SK-N-SH (cell line): ENCODE measurements at regions not wholly inside any gene's neighbourhood (a gene's known extent, or its start where the extent isn't known, plus 50 kb on each side); places are given as distances from the start of the nearest gene placed in this dataset.

Experiments used
- CTCF ChIA-PET: fragments of 300-600, 350-600 bp; formaldehyde crosslinking; extraction: SDS; loops from one replicate; lab custom pipeline; 2021; lab: Yijun Ruan, JAX
- POLR2A ChIA-PET: fragments of 350-600 bp; sonication (Branson Sonifier 250); formaldehyde crosslinking; extraction: SDS; loops from one replicate; lab custom pipeline; 2020; ENCODE audit warnings: antibody characterized with exemption, inconsistent platforms; lab: Yijun Ruan, JAX
- DNase-seq: peaks from one replicate; pipeline ENCODE4 v3.0.0; 2012
- H2AFZ ChIP-seq: fragments of 200-600 bp; sonication (generic); 2 replicates; pipeline ENCODE4 v1.8.1; 2016; ENCODE audit warnings: antibody characterized with exemption, mild to moderate bottlenecking, low read depth
- H3F3A ChIP-seq: fragments of 200-600 bp; sonication (generic); replicated peaks from 2 replicates; pipeline ENCODE3; 2016; ENCODE audit warnings: antibody characterized with exemption, mild to moderate bottlenecking; ENCODE audit not compliant: insufficient read depth
- H3K27ac ChIP-seq, 2 experiments: fragments of 200-500 bp in 1 of 2; fragments of 200-600 bp in 1 of 2; sonication (Bioruptor generic) in 1 of 2; sonication (generic), shearing (Covaris generic) in 1 of 2; 2 replicates each; pipeline versions ENCODE4 v1.5.1 to v1.6.1; 2014 to 2016; ENCODE audit warnings: low read depth in 2 of 2, inconsistent platforms in 1 of 2, low read length in 1 of 2, mild to moderate bottlenecking in 1 of 2, mixed read lengths in 1 of 2
- H3K27me3 ChIP-seq: fragments of 200-600 bp; sonication (generic), shearing (Covaris generic); 2 replicates; pipeline ENCODE4 v1.6.1; 2016; ENCODE audit warnings: mixed run types; ENCODE audit not compliant: insufficient read depth
- H3K36me3 ChIP-seq, 2 experiments: fragments of 200-500 bp in 1 of 2; fragments of 200-600 bp in 1 of 2; sonication (Bioruptor generic) in 1 of 2; sonication (generic) in 1 of 2; replicated peaks in 1 of 2; 2 replicates each; pipeline versions ENCODE3 to v1.5.1; 2014 to 2016; ENCODE audit warnings: low read length in 1 of 2, mild to moderate bottlenecking in 1 of 2; ENCODE audit not compliant: insufficient read depth in 2 of 2, control insufficient read depth in 1 of 2
- H3K4me1 ChIP-seq, 2 experiments: fragments of 200-500 bp in 1 of 2; fragments of 200-600 bp in 1 of 2; sonication (Bioruptor generic) in 1 of 2; sonication (generic), shearing (Covaris generic) in 1 of 2; 2 replicates each; pipeline versions ENCODE4 v1.5.1 to v1.6.1; 2014 to 2016; ENCODE audit warnings: low read depth in 1 of 2, low read length in 1 of 2, mixed run types in 1 of 2; ENCODE audit not compliant: insufficient read depth in 2 of 2, control insufficient read depth in 1 of 2
- H3K4me2 ChIP-seq: fragments of 200-600 bp; sonication (generic), shearing (Covaris generic); 2 replicates; pipeline ENCODE4 v1.6.1; 2017; ENCODE audit warnings: mixed run types
- H3K4me3 ChIP-seq, 2 experiments: fragments of 200-500 bp in 1 of 2; fragments of 200-600 bp in 1 of 2; sonication (Bioruptor generic) in 1 of 2; sonication (generic), shearing (Covaris generic) in 1 of 2; 2 replicates each; pipeline versions ENCODE4 v1.5.1 to v1.8.1; 2014 to 2016; ENCODE audit warnings: low read depth in 2 of 2, inconsistent platforms in 1 of 2, low read length in 1 of 2, mild to moderate bottlenecking in 1 of 2, mixed read lengths in 1 of 2, moderate library complexity in 1 of 2
- H3K79me2 ChIP-seq: fragments of 200-600 bp; sonication (generic); 2 replicates; pipeline ENCODE4 v1.8.1; 2017; ENCODE audit warnings: mild to moderate bottlenecking; ENCODE audit not compliant: insufficient read depth
- H3K9ac ChIP-seq: fragments of 200-600 bp; sonication (generic); 2 replicates; pipeline ENCODE4 v1.6.1; 2017; ENCODE audit warnings: mixed run types
- H3K9me2 ChIP-seq: fragments of 200-600 bp; sonication (generic); 2 replicates; pipeline ENCODE4 v1.6.1; 2017; ENCODE audit warnings: mixed run types
- H3K9me3 ChIP-seq: fragments of 200-600 bp; sonication (generic); 2 replicates; pipeline ENCODE4 v1.6.1; 2017; ENCODE audit warnings: mixed run types, mild to moderate bottlenecking, moderate library complexity
- H4K20me1 ChIP-seq: fragments of 200-600 bp; sonication (generic); 2 replicates; pipeline ENCODE4 v1.6.1; 2017; ENCODE audit warnings: mild to moderate bottlenecking, mixed run types; ENCODE audit not compliant: insufficient read depth
- CHD2 ChIP-seq: fragments of 150-350 bp; IDR thresholded peaks from 2 replicates; pipeline ENCODE4 v1.6.1; 2018; ENCODE audit warnings: low read length; ENCODE audit not compliant: partially characterized antibody
- EZH2phosphoT487 ChIP-seq: fragments of 200-600 bp; sonication (generic); IDR thresholded peaks from 2 replicates; pipeline ENCODE4 v1.6.1; 2017; ENCODE audit warnings: low read depth, mixed run types, mild to moderate bottlenecking, antibody characterized with exemption, moderate library complexity, borderline replicate concordance
- FOXJ3 ChIP-seq: sonication (generic); formaldehyde crosslinking; IDR thresholded peaks from 2 replicates; pipeline ENCODE4 v1.5.1; 2020; ENCODE audit warnings: mild to moderate bottlenecking, missing genetic modification reagents
- FOXM1 ChIP-seq: IDR thresholded peaks from 2 replicates; pipeline ENCODE4 v1.4.0; 2012; ENCODE audit warnings: low read depth, mild to moderate bottlenecking
- GATA2 ChIP-seq: sonication (generic); formaldehyde crosslinking; IDR thresholded peaks from 2 replicates; pipeline ENCODE4 v1.5.0; 2020; ENCODE audit warnings: mild to moderate bottlenecking, missing genetic modification reagents
- JUND ChIP-seq: IDR thresholded peaks from 2 replicates; pipeline ENCODE4 v1.4.0; 2012
- MEF2A ChIP-seq: IDR thresholded peaks from 2 replicates; pipeline ENCODE4 v1.4.0; 2012; ENCODE audit warnings: low read depth, borderline replicate concordance
- NFIC ChIP-seq: IDR thresholded peaks from 2 replicates; pipeline ENCODE4 v1.4.0; 2012; ENCODE audit warnings: borderline replicate concordance
- PBX3 ChIP-seq: IDR thresholded peaks from 2 replicates; pipeline ENCODE4; 2012
- POLR2AphosphoS5 ChIP-seq: IDR thresholded peaks from 2 replicates; pipeline ENCODE4 v1.6.1; 2012; ENCODE audit warnings: low read depth, low read length
- RAD21 ChIP-seq: IDR thresholded peaks from 2 replicates; pipeline ENCODE4 v1.6.1; 2012; ENCODE audit warnings: mild to moderate bottlenecking, low read length
- RFX5 ChIP-seq: IDR thresholded peaks from 2 replicates; pipeline ENCODE4 v1.6.1; 2012; ENCODE audit warnings: mild to moderate bottlenecking, improper control_type of control experiment, low read length
- SIN3A ChIP-seq: IDR thresholded peaks from 2 replicates; pipeline ENCODE4 v1.6.1; 2012; ENCODE audit warnings: low read depth, mild to moderate bottlenecking, low read length, moderate library complexity, borderline replicate concordance
- SMC3 ChIP-seq: IDR thresholded peaks from 2 replicates; pipeline ENCODE4 v1.6.1; 2012; ENCODE audit warnings: low read depth, low read length, improper control_type of control experiment
- TAF1 ChIP-seq: IDR thresholded peaks from 2 replicates; pipeline ENCODE4 v1.6.1; 2012; ENCODE audit warnings: low read depth, mild to moderate bottlenecking, low read length, moderate library complexity, borderline replicate concordance
- YY1 ChIP-seq: IDR thresholded peaks from 2 replicates; pipeline ENCODE4 v1.4.0; 2012; ENCODE audit warnings: low read depth, mild to moderate bottlenecking
- ZBTB33 ChIP-seq: IDR thresholded peaks from 2 replicates; pipeline ENCODE4 v1.4.0; 2012; ENCODE audit warnings: low read depth, borderline replicate concordance
- WGBS: methylation state at CpG from one replicate; pipeline ENCODE4 v1.1.6; 2017; ENCODE audit warnings: low lambda C conversion rate; 5-methylcytosine and 5-hydroxymethylcytosine counted together
- TF ChIP-seq, protein P1 (sequence below): fragments of 150-350 bp; IDR thresholded peaks from 2 replicates; pipeline ENCODE4 v1.6.1; 2017; ENCODE audit warnings: antibody characterized with exemption, low read length, low read depth, borderline replicate concordance
- TF ChIP-seq, protein P2 (sequence below): fragments of 200-600 bp; sonication (generic); IDR thresholded peaks from 2 replicates; pipeline ENCODE4 v1.6.1; 2017; ENCODE audit warnings: antibody characterized with exemption, mild to moderate bottlenecking, moderate library complexity
- TF ChIP-seq, protein P3 (sequence below): IDR thresholded peaks from 2 replicates; pipeline ENCODE4 v1.6.1; 2012; ENCODE audit warnings: mild to moderate bottlenecking, low read depth, low read length, moderate library complexity

DNA sequence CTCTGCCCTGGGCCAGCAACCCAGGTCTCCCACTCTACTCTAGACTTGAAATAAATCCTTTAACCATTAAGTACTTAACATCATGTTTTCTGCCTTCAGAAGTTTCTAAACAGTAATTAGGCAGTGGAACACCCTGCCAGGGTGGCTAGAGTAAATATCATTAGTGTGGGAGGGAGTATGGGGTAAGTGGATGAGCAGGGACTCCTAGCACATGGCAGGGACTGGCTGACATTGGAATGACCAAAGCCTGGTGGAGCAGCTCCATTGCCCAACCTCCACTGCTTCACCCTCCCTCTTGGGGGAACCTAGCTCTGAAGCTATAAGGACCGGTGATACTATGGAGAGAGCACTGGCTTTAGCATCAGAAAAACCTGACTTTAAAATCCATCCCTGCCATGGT, 167.1 kb downstream of the MAFB start:
- Histone ChIP-seq H3K79me2 (no peaks in the 10 kb centered on the region), H4K20me1 (no peaks in the 10 kb centered on the region), H3K36me3 (no peaks in the 10 kb centered on the region), H3K4me3 (no peak overlapping the region), H3K27me3 (peaks cover 1% of the 10 kb centered on the region; the same call in 1 of the 2 replicates), H3K27ac (no peak overlapping the region), H3K9me2 (no peaks in the 10 kb centered on the region), H3F3A (no peaks in the 10 kb centered on the region), H3K4me1 (no peaks in the 10 kb centered on the region; a peak in 1 of 4 replicates), H3K9me3 (no peaks in the 10 kb centered on the region), H3K4me2 (no peak overlapping the region), H2AFZ (no peak overlapping the region), H3K9ac (no peak overlapping the region)
- 20% methylated on average over 1 of the region's 1 CpG for WGBS
- POLR2A ChIA-PET = no interaction called here
- CTCF ChIA-PET = interaction anchor here (1.7 kb wide), 1 partner anchor 11 kb away, joined by 4 read pairs; no protein-coding TSS in a partner anchor
- TF ChIP-seq MEF2A (no peak), ZBTB33 (no peak), CHD2 (no peak), JUND (no peak), FOXM1 (no peak), POLR2AphosphoS5 (no peak), RFX5 (no peak), TAF1 (no peak), SIN3A (no peak), PBX3 (no peak), SMC3 (no peak), GATA2 (no peak), FOXJ3 (CRISPR knock-in tag) (no peak), EZH2phosphoT487 (no peak), NFIC (no peak), RAD21 (no peak), YY1 (no peak)
- TF ChIP-seq, protein P1, sequence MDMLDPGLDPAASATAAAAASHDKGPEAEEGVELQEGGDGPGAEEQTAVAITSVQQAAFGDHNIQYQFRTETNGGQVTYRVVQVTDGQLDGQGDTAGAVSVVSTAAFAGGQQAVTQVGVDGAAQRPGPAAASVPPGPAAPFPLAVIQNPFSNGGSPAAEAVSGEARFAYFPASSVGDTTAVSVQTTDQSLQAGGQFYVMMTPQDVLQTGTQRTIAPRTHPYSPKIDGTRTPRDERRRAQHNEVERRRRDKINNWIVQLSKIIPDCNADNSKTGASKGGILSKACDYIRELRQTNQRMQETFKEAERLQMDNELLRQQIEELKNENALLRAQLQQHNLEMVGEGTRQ = no peak
- TF ChIP-seq, protein P2, sequence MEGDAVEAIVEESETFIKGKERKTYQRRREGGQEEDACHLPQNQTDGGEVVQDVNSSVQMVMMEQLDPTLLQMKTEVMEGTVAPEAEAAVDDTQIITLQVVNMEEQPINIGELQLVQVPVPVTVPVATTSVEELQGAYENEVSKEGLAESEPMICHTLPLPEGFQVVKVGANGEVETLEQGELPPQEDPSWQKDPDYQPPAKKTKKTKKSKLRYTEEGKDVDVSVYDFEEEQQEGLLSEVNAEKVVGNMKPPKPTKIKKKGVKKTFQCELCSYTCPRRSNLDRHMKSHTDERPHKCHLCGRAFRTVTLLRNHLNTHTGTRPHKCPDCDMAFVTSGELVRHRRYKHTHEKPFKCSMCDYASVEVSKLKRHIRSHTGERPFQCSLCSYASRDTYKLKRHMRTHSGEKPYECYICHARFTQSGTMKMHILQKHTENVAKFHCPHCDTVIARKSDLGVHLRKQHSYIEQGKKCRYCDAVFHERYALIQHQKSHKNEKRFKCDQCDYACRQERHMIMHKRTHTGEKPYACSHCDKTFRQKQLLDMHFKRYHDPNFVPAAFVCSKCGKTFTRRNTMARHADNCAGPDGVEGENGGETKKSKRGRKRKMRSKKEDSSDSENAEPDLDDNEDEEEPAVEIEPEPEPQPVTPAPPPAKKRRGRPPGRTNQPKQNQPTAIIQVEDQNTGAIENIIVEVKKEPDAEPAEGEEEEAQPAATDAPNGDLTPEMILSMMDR = no peak
- TF ChIP-seq, protein P3, sequence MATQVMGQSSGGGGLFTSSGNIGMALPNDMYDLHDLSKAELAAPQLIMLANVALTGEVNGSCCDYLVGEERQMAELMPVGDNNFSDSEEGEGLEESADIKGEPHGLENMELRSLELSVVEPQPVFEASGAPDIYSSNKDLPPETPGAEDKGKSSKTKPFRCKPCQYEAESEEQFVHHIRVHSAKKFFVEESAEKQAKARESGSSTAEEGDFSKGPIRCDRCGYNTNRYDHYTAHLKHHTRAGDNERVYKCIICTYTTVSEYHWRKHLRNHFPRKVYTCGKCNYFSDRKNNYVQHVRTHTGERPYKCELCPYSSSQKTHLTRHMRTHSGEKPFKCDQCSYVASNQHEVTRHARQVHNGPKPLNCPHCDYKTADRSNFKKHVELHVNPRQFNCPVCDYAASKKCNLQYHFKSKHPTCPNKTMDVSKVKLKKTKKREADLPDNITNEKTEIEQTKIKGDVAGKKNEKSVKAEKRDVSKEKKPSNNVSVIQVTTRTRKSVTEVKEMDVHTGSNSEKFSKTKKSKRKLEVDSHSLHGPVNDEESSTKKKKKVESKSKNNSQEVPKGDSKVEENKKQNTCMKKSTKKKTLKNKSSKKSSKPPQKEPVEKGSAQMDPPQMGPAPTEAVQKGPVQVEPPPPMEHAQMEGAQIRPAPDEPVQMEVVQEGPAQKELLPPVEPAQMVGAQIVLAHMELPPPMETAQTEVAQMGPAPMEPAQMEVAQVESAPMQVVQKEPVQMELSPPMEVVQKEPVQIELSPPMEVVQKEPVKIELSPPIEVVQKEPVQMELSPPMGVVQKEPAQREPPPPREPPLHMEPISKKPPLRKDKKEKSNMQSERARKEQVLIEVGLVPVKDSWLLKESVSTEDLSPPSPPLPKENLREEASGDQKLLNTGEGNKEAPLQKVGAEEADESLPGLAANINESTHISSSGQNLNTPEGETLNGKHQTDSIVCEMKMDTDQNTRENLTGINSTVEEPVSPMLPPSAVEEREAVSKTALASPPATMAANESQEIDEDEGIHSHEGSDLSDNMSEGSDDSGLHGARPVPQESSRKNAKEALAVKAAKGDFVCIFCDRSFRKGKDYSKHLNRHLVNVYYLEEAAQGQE = no peak
- DNase-seq = no peak
